ENCODE measurements at regions not wholly inside any gene's neighbourhood (a gene's known extent, or its start where the extent isn't known, plus 50 kb on each side); places are given as distances from the start of the nearest gene placed in this dataset.

DNA sequence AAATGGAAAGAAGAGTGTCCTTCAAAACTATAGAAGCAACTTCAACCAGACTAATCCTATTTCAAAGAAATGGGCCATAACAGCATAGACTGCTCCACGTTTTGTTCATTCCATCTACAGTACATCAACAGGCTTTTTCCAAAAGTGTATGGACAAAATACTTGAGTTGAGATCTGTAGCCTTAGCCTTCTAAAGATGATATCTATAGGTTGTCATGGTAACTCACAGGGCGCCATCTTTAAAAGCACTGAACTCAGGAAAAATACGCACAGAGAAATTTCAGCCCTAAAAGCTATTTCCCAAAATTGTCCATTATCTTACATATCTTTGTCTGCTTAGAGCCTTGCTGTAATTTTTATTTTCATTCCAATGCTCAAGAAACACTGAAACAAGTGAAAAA is 439.4 kb upstream of the NBEA start:
- TF ChIP-seq, protein P1, sequence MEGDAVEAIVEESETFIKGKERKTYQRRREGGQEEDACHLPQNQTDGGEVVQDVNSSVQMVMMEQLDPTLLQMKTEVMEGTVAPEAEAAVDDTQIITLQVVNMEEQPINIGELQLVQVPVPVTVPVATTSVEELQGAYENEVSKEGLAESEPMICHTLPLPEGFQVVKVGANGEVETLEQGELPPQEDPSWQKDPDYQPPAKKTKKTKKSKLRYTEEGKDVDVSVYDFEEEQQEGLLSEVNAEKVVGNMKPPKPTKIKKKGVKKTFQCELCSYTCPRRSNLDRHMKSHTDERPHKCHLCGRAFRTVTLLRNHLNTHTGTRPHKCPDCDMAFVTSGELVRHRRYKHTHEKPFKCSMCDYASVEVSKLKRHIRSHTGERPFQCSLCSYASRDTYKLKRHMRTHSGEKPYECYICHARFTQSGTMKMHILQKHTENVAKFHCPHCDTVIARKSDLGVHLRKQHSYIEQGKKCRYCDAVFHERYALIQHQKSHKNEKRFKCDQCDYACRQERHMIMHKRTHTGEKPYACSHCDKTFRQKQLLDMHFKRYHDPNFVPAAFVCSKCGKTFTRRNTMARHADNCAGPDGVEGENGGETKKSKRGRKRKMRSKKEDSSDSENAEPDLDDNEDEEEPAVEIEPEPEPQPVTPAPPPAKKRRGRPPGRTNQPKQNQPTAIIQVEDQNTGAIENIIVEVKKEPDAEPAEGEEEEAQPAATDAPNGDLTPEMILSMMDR (IDR thresholded peaks at IDR 0.05), result no peak
- TF ChIP-seq POLR2A (IDR thresholded peaks at IDR 0.05), result no peak

All from heart left ventricle (tissue), 13 donors.